Putamen (tissue), 1 donor: ENCODE measurements at regions not wholly inside any gene's neighbourhood (a gene's known extent, or its start where the extent isn't known, plus 50 kb on each side); places are given as distances from the start of the nearest gene placed in this dataset.

Source experiments
- DNase-seq: peaks from one replicate; pipeline ENCODE4 v3.0.0-alpha.2; 2016; ENCODE audit warnings: low spot score

- no peak for DNase-seq
Observed at GRCh38 chr2:12207491-12207890, 461.1 kb downstream of the LPIN1 start.

- no peak for DNase-seq
Observed at GRCh38 chr2:12210016-12210933, 463.8 kb downstream of the LPIN1 start.

DNA sequence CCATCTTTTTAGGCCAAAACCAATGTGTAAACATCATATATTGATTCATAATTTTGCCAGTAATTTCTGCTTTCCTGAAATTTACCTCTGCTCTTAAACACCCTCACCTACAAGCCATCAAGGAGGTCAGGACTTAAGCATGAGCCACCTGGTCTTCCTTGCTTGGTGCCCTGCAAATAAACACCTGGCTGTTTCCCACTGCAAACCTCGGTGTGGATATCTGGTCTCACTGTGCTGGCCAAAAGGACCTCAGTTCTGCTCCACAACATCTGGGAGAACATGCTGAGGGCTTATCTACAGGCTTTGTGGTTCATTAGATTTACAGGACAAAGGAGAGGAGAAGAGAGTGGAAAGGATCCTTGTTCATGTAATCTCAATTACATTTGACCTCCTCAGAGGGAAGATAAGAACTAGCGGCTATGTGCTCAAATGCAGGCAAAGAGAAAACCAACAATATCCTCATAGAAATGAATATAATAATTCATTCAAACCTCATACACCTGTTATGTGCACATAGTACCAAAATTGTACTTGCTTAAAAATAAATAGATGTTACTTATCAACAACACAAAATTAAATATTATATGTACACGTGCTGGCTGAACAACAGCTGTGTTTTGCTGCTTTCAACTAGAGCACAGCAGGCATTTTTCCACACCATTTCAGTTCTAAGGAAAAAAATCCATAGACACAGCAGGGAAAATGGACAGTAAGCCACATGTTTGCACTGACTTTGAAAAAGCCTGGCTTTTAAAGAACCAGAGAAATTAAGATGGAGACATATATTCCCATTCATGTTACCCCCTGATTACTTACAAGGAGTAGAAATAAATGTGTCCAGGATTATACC, 465.1 kb downstream of the LPIN1 start:
- no peak for DNase-seq

DNA sequence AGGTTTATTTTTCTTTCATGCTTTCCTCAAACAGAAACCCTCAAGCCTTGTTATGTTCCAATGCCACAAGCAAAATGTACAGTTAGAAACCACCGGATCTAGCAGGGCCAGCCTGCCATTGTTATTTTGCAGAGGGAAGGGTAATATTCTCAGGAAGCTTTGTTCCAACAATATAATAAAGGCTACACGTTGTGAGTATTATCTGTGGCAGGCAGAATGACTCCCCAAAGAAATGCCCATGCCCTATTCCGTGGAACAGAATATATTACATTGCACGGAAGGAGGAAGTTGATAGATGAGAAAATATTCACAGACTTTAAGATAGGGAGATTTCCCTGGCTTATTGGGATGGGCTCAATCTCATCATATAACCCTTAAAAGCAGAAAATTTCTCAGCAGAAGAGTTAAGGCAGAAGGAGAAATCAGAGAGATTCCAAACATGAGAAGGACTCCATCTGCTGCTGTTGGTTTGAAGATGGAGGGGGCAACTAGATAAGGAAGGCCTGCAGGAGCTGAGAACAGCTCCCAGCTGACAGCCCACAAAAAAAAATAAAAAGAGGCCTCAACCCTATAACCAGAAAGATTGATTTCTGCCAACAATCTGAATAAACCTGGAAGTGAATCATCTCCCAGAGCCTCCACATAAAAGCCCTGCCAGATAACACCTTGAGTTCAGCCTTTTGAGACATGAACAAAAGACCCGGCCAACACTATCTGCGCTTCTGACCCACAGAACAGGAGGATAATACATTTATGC, 466.6 kb downstream of the LPIN1 start:
- DNase-seq, result no peak

- DNase-seq, result no peak
Observed at GRCh38 chr2:12217175-12217574, 470.7 kb downstream of the LPIN1 start.

GRCh38 chr2:12219761-12220160, 473.3 kb downstream of the LPIN1 start:
- no peak for DNase-seq

DNA sequence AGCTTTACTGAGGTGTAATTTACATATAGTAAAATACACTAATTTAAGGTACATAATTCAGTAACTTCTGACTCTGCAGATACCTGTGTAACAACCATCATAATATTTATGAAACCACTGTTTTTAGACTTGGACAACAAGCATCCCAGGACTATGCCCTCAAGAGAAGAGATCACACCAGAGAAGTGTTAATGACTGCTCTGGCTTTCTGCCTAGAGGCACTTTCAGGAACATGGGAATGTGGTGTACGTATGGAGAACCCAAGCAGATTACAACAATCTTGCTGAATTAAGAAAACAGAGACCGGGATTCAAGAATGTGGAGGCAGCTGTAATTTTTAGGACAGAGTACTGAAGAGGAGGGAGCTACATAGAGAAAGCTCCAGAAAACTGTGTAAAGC, 475.2 kb downstream of the LPIN1 start:
- DNase-seq, result no peak

GRCh38 chr2:12222554-12222953, 476.1 kb downstream of the LPIN1 start:
- DNase-seq, result no peak

DNA sequence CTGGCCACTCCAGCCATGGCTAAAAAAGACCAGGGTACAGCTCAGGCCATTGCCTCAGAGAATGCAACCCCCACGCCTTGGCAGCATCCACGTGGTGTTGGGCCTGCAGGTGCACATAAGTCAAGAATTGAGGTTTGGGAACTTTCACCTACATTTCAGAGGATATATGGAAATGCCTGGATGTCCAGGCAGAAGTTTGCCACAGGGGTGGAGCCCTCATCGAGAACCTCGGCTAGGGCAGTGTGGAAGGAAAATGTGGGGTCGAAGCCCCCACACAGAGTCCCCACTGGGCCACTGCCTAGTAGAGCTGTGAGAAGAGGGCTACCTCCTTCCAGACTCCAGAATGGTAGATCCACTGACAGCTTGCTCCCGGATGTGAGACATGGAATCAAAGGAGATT, 477.3 kb downstream of the LPIN1 start:
- no peak for DNase-seq

DNA sequence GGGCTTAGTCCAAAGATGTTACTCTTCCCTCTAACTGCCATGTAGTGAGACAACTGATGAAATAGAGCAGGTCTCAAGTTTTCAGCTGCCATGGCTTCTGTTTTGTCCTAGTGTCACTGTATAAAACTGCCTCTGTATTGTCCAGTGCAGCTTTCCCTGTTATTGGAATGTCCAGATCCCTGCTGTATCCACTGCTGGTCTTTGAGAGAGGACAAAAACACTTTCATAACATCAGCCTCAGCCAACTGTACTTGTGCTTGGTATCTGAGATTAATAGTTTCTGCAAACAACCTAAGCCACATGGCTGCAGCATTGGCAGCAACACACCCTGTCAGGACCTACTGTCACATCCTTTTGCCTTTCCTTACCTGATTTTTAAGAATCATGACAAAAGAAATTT, 480.2 kb downstream of the LPIN1 start:
- DNase-seq, result no peak

GRCh38 chr2:12227941-12228608, 481.6 kb downstream of the LPIN1 start:
- no peak for DNase-seq

- no peak for DNase-seq
Observed at GRCh38 chr2:12231288-12231687, 484.9 kb downstream of the LPIN1 start.

- no peak for DNase-seq
Observed at GRCh38 chr2:12232876-12233275, 483.9 kb upstream of the TRIB2 start.

DNA sequence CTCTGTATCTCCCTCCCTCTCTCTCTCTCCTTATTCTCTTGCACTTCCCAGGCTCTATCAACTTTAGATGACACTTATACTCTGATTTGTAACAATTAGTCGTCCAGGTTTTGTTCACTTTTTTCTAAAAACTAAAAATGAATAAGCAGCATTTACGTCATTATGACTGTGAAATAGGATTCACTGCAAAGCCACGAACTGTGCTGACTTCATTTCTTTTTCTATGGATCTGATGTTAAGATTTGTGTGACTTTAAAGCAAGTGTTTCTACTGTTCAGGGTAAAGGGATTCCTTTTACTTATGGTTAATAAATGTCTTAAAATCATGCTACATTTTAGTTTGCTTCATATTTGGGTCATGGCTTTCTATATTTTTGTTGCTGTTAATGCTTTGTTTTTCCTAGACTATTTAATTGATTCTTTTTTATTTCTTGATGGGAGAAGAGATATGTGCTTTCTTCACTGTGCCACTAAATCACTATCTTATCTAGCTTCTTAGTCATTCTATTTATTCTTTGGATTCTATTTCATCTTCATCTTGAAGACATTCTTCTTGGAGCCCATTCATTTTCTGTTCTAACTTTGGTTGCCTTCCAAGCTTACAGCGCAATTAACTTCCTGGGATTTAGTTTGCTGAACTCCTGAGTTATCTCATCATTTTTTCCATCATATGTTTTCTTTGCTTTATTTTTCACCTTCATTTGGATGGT, 480.4 kb upstream of the TRIB2 start:
- DNase-seq, result no peak

DNA sequence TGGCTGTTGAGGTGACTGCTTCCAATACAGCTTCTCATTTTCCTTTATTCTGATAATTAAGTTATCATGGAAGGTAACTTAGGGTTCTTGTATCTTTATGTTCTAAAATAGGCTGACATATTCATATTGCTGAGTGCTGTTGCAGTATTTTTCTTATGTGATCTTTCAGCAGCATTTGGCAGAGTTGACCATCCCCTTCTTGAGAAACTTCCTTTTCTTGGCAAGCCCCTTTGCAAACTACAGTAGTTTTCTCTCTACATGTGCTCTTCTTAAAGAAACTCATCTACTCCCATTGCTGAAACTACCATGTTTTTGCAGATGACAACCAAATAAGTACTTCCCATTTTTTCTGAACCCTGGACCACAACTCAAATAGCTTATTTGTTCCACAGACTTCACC, 476.5 kb upstream of the TRIB2 start:
- DNase-seq, result no peak

DNA sequence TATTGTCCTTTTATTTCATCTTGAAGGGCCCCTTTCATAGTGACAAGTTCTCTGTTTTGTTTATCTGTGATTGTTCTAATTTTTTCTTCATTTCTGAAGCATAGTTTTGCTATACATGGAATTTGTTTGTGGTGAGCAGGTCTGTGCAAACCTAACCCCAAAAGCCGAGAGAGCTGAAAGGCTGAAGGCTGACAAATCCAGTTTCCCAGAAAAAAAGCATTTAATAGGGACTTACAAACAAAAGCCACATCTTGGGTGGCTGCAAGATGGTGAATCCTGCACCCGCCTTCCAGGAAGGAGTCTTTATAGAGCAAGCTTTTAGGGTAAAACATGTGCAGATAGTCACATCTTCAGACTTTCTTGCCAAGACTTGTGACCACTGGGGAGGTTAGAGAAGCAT, 473.4 kb upstream of the TRIB2 start:
- no peak for DNase-seq

- no peak for DNase-seq
Observed at GRCh38 chr2:12244070-12244469, 472.7 kb upstream of the TRIB2 start.

GRCh38 chr2:12251121-12251520, 465.6 kb upstream of the TRIB2 start:
- no peak for DNase-seq

GRCh38 chr2:12251749-12252148, 465.0 kb upstream of the TRIB2 start:
- DNase-seq, result no peak

DNA sequence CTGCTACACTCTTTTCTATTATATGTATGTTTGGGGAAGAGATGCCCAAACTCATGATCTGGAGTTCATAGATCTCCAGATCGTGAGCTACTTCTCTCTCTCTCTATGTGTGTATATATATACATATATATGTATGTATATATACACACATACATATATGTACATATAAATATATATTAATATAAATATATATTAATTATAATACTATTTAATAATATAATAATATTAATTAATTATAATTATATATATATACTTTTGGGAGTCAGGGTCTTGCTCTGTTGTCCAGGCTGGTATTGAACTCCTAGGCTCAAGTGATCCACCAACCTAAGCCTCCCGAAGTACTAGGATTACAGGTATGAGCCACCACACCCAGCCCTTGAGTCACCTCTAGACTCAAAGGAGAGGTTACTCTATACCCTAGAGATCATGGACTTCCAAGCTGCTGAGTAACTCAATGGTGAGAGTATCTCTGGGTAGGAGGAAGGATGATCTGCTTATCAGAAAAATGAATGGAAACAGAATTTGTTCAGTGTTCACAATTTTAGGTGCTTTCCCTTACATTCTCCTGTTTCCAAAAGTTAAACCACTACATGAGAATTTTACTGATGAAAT, 463.5 kb upstream of the TRIB2 start:
- no peak for DNase-seq
